Memory B cell (primary cell): ENCODE measurements at regions not wholly inside any gene's neighbourhood (a gene's known extent, or its start where the extent isn't known, plus 50 kb on each side); places are given as distances from the start of the nearest gene placed in this dataset.

ENCODE experiments used
- ATAC-seq: fragments of 150-1000 bp; cut with Tn5 transposase; 2 replicates; pipeline ENCODE4 v1.10.0; 2021; ENCODE audit warnings: low read depth, mild to moderate bottlenecking, moderate library complexity
- DNase-seq, 2 donors: peaks; one replicate each; pipeline ENCODE4 v3.0.0; 2022; ENCODE audit warnings: low spot score in 2 of 2
- H3K27ac Mint-ChIP-seq: one replicate; pipeline ENCODE4 v1.8.0; 2022; ENCODE audit warnings: mild to moderate bottlenecking, moderate library complexity, mixed read lengths
- H3K27me3 Mint-ChIP-seq: one replicate; pipeline ENCODE4 v1.8.0; 2022; ENCODE audit warnings: mixed read lengths
- H3K36me3 Mint-ChIP-seq: one replicate; pipeline ENCODE4 v1.8.0; 2022; ENCODE audit warnings: mild to moderate bottlenecking, mixed read lengths
- H3K4me1 Mint-ChIP-seq: one replicate; pipeline ENCODE4 v1.8.0; 2022; ENCODE audit warnings: mixed read lengths
- H3K4me3 Mint-ChIP-seq: one replicate; pipeline ENCODE4 v1.8.0; 2022; ENCODE audit warnings: mild to moderate bottlenecking, moderate library complexity, mixed read lengths
- H3K9me3 Mint-ChIP-seq: one replicate; pipeline ENCODE4 v1.8.0; 2022; ENCODE audit warnings: mixed read lengths

DNA sequence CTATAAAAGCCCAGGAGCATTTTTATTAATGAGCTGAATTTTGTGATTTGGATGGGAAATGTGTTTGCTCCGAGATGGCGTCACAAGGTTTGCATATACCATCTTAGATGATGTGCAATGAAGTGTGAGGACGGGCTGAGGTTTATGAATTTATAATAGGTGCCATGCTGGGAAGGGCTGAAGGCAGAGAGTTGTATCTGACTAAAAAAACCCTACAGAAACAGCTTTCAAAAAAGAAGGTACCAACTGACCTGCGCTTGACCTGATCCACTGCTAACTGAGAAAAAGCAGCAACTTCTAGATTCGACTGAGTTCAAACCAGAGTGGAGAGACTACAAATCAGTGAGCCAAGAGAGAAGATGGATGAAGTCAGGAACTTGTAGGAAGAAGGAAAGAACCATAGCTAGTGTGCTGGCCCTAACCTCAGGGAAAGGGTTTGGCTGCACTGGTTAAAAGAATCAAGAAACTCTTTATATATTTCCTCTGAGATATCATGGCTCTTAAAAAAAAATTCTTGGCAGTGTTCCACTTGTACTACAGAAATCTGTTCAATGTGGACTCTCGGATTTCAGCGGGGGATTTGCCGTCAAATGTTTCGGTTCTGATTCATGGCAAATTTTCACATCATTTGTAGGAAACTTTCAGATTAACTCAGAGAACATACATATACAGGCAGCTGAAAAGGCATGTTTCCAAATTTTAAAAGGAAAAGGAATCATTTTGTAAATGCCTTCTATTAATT lies 56.5 kb upstream of the HDGFL1 start:
- ATAC-seq: no peak
- no peak for DNase-seq
- H3K27ac Mint-ChIP-seq: no peak overlapping the region
- no peak overlapping the region for H3K4me3 Mint-ChIP-seq
- no peaks in the 10 kb centered on the region for H3K27me3 Mint-ChIP-seq
- no peaks in the 10 kb centered on the region for H3K4me1 Mint-ChIP-seq
- H3K9me3 Mint-ChIP-seq: peaks cover 9% of the 10 kb centered on the region
- H3K36me3 Mint-ChIP-seq: no peaks in the 10 kb centered on the region

- peaks cover 9% of the 10 kb centered on the region for H3K9me3 Mint-ChIP-seq
- no peak overlapping the region for H3K27ac Mint-ChIP-seq
- H3K27me3 Mint-ChIP-seq: no peaks in the 10 kb centered on the region
- ATAC-seq (no peak), DNase-seq (no peak)
- H3K4me3 Mint-ChIP-seq: no peak overlapping the region
- no peaks in the 10 kb centered on the region for H3K36me3 Mint-ChIP-seq
- no peaks in the 10 kb centered on the region for H3K4me1 Mint-ChIP-seq
Measured at GRCh38 chr6:22513667-22514066, 55.7 kb upstream of the HDGFL1 start.

DNA sequence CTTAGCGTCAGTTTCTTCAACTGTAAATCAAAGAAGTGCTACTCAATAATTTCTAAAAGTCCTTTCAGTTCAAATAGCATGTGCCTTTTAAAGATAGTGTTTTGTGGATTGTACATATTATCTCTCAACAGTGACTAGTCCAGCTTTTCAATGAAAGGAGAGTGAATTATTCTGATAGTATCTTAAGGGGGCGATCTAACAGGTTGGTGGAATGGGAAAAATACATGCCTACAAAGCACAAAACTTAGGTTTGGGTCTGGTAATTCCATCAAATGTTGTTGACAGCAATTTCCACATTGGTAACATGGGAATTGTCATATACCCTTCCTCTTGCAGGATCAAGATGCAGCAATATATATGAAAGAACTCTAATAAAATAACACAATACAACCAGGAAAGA lies 50.1 kb upstream of the HDGFL1 start:
- DNase-seq (no peak), ATAC-seq (no peak)
- H3K4me1 Mint-ChIP-seq: no peaks in the 10 kb centered on the region
- H3K4me3 Mint-ChIP-seq: no peak overlapping the region
- no peaks in the 10 kb centered on the region for H3K27me3 Mint-ChIP-seq
- peaks cover 3% of the 10 kb centered on the region for H3K9me3 Mint-ChIP-seq
- no peaks in the 10 kb centered on the region for H3K36me3 Mint-ChIP-seq
- no peak overlapping the region for H3K27ac Mint-ChIP-seq
